Pons (tissue), 1 donor: ENCODE measurements at regions not wholly inside any gene's neighbourhood (a gene's known extent, or its start where the extent isn't known, plus 50 kb on each side); places are given as distances from the start of the nearest gene placed in this dataset.

Experiments used
- DNase-seq: peaks from one replicate; pipeline ENCODE4 v3.0.0-alpha.2; 2016; ENCODE audit warnings: low spot score

DNA sequence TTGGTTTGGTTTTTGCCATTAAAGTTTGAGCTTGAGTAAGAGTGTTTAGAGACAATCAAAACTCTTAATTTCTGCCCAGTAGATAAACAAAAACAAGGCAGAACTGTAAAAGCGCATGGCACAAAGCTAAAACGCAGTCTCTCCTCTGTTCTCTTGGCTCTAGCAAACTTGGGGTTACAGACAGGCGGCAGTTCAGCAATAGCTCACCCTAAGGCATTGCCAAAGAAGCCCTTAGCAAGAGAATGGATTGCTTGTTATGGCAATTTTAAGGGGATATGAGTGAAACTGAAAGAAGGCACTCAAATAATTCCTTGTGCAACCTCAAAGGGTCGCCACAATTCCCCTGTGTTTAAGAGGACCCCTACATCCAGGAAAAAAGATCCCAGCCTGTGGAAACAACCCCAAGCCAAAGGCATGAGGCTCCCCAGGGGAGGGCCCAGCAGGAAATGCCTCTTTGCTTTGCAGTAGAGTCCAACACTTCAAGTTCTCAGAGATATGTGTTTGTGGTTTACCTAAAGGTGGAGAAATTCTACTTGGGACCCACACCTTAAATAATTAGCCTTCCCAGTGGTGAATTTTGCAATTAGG lies 317.0 kb upstream of the MPDZ start:
- DNase-seq: no peak

DNA sequence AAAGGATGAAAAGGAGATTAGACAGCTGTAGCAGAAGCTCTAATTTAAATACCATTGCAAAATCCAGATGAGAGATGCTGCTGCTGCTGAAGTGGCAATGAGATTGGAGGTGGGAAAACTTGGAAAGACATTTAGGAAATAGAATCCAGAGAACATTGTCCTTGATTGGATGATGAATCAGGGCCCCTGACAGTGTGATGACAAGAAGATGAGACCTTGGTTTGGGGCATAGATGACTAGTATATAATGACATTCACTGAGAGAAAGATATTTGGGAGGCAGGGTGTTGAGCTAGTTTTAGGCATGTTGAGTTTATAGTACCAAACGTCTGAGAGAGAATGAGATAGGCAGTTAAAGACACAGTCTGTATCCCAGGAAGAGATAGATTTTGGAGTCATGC lies 311.5 kb upstream of the MPDZ start:
- no peak for DNase-seq

DNA sequence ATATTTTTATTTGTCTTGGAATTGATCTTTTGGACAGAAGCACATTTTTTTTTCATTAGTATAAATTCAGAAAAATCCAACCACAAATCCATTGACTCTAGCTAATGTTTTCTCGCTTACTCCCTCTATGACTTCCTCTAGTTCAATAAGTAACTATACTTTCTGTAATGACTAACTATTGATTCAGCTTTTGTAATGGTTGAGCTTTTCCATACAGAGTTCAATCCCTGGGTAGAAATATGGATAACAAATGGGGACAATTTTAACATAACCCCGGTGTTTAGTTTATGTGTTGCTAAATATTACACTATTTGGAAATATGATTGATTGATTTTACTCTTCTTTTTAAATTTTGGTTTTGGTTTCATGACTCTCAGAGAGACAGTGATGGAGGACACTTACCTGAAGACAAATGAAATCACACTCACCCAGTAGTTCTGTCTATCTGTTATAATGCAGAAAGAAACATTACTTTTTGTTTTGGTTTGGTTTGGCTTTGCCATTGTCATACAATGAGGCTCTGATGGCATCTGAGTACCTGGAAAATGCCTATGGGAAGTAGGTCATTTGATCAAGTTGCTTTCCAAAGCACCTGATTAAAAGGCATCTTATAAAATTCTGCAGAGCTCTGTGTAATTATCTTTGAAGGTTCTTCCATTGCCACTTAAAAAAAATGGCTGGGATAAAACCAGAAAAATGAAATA lies 309.7 kb upstream of the MPDZ start:
- DNase-seq: no peak

DNA sequence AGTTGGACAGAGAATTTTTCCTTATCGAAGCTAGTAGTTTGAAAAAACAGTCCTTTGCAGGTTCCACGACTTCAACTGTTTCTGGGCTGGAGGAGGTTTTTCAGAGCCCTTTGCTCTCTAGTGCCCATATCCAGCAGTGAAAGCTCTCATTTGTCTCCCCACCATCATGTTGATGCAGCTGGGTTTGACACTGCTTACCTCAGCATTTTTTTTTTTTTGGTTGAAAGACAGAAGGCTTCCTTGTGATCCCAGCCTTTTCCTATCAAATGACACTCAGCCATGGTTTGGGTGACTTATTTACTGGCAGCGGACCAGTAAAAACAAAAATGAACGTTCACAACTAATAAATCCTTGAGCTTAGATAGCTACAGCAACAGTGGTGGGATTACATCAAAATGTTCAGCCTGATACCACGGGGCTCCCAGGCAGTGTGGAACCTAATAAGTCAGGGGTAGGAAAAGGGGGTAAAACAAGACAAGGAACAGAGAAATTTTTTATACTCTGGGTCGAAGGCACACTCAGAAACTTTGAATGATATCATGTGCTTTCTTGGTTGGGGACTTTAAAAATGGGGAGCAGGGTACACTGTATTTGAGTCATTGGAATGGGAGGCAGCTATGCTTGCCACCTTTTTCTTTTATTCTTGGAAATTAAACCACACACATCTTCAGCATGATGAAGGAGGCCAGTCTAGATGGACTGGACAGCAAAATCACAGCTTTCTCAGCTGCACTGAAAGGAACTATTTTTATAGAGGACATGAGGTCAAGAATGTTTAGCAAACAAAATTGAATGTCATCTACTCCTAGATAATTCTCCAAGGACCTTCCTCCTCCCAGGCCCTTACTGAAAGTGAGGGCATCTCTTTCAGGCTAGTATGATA lies 308.9 kb upstream of the MPDZ start:
- DNase-seq: peak; percentile 58

DNA sequence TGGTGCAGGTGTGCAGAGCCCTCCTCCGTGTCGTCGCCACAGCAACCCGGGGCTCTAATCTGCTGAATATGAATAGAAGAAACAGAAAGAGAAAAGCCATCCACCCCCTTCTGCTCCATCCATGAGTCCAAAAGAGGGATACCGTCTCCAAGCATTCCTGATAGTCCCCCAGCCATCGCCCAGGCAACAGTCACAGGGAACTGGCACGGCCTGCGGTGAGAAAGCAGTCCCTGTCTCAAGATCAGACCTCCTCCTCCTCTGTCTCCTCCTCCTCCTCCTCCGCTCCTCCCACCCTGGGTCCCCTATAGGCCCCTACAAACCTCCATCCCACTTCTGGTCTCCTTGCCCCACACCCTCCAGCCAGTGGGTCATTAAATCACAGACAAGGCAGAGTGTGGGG lies 308.1 kb upstream of the MPDZ start:
- DNase-seq: no peak

DNA sequence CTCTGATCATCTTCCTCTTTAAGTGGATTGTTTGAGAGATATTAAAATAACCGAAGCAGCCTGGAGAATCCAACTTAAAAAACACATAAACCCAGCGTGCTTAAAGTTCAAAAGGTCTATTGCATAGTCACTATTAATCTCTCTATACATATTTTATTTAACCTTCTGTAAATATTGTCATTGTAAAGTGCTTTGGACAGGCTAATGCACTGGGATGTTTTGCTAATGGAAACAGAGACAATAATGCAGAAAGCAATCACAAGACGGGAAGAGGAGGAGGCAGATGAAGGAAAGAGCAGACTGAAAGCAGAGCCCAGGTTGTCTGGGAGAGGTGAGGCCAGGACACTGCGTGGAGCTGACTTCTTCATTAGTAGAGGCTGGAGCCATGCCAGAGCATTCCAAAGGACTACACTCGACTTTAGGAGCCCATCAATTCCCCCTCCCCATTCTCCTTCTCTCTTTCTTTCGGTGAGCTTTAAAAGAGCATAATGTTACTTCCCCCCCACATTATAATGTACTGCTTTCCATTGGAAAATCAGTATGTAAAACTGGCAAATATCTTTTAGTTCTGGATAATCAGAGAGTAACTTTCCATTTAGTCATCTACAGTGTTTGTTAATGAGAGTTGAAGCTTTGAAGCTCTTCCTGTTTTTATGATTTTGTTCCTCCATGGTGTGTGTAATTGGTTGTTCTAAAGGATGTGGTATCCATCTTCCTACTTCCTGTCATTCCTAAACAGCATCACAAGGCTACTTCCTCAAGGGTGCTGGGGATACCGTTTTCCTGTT lies 307.3 kb upstream of the MPDZ start:
- no peak for DNase-seq

DNA sequence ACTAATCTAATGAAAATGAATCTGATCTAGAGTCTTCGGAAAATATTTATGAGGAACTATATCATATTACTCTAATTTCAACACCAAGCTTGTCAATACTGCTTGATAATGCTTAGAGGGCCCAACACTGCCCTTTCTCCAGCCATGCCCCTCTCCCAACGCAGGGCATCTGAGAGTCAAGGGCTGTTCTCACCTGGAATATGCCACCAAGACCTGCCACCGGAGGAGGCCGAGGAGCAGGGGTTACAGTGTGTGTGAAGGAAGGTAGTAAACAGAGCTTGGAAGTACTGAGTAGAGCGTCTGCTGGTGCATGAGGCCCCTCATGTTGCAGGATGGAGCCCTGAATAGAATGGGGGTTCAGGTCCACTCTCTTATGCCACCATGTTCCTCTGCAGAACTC lies 301.3 kb upstream of the MPDZ start:
- DNase-seq: no peak

DNA sequence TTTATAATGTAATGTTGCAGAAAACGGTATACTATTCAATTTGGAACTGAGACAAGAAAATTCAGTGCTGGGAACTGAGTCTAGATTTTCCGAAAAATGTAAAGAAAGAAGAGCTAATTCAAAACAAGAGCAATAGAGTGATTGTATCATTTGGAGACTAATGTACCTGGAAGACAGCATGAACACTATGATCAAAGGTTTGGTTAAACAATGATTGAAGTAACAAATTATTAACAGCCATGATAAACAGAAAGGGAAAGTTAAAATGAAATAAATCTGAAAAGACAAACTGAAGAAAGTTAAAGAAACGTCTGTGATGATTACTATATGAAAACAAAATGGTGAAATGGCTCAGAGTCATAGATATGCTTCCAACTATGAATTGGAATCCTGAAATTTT lies 300.6 kb upstream of the MPDZ start:
- no peak for DNase-seq

DNA sequence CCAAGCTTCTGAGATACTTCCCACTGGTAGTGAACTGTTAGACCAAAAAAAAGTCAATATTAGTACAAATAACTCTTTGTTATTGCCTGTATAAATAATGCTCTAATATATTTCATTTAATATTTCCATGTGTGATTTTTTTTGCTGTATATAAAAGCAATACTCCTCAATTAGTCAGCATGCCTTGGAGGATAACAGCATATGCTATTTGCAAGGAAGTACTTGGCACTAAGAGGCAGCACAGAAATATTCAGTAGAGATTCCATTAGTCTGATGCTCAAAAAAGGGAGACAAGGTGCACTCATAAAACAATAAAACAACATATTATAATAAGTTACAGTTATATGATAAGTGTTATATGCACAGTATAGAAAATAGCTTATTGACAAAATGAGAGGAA lies 296.6 kb upstream of the MPDZ start:
- DNase-seq: no peak

DNA sequence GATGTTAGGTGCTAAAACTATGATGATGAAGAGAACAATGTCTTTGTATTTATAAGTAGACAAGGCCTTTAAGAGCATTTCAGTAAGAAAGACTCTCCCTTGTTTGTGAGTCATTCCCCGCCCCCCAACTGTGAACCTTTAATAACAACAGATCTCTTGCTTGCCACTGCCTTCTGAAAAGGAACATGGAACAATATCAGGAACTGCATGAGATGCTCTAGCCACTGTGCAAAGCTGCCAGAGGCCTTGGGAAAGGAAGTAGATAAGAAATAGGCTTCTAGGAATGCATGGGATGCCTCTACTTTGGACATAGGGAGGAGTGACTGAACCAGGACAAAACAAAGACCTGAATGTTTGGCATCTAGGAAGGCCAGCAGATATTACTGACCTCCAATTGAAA lies 296.1 kb upstream of the MPDZ start:
- no peak for DNase-seq

DNA sequence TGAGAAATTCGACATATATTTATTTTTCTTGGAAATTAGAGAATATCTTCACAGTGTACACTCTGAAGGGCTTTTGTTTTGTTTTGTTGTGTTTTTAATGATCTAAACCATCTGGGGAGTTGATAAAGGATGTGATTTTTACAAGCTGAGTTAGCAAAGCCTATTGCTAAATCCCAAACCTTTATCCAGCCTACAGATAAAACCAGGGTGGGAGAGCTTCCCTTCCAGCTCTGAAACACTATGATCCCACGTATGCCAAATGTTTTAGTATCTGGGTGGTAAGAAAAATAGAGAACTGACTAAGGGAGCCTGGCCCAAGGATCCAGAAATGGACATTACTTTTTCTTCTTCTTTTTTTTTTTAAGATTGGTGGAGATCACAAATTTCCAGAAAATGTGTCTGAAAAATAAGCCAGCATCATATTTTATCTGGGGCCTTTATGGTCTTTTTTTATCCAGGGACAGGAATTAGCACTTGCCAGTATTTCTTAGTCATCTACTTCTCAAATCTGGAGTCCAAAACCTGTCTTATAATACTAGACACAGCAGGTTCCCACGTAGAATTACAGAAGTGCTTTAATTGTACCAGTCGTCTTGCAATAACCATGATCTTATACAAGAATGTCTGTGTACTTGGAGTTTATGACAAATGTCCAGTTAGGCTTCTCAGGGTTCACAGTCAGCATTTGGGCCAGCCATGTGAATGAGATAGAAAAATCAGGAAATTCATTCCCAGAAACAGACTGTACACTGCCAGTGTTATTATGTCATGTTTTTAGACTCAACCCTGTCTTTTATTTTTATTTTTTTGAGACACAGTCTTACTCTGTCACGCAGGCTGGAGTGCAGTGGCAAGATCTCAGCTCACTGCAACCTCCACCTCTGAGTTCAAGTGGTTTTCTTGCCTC lies 290.8 kb upstream of the MPDZ start:
- no peak for DNase-seq

DNA sequence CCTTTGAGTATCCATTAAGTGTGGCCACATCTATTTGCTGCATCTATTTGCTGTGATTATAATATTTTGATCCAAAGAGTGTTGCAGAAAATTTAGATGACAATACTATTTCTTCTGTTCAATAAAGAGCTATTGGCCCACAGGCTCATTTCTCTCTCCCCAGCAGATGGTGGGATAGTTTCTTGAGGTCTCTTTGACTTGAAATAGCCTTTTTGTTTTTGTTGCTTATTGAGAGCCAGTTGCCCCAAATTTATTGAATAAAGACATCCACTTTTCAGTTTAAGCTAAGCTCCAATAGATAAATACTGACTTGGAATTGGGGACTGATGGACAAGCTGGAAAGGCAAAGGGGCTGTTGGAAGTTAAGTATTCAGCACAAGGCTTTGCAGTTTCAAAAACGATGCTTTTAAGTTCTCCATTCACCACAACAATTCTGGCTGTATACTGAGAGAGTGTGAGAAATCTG lies 290.1 kb upstream of the MPDZ start:
- peak; percentile 45 for DNase-seq

DNA sequence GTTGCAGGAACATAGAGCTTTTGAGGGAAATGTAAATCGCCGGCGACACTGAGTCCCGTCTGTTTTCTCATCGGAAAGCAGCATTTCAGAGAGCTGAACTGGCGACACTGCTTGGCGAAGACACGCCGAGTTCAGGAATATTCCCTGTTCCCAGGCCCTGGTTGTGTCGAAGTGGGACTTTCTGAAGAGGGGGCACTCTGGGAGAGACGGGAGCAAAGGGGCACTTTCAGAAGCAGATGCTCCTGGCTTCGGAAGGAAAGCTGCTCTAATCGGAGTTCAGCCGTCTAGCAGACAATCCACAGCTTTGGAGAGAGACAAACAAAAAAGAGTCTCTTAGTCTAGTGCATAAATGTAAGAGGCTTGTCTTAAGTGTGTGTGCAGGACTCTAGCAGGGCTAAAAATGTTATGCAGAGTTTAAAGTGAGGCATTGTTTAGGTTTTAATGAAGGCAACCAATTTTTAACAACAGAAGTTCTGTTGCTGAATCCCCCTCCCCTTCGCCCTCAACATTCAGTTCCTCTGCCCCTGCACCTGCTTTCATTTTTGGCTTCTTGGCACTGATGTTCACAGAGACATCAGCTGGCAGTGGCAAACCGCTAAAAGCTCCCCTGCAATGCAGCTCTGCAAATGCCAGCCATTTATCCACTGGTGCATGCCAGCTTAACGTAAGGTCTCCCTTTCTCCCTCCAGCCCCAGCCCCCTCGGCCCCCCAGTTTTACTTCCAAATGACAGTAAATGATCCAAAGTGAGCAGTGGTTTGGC lies 289.5 kb upstream of the MPDZ start:
- DNase-seq: peak; percentile 73

DNA sequence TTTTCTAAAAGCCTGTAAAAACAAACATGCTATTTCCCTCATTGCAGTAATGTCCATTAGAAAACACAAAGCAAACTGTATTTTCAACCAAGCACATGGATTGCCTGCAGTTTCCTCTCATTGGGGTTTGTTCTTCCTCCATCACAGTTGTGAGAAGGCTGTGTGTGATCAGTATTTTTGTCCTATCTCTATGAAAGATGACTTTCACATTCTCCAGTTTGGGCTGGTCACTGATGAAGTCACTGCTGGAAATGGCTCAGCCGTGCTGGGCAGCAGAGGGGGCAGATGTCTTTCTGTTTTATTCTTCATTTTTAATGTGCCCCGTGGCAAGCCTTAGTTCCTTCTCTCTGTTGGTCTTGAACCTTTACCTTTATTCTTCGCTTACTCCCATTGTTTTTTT lies 288.9 kb upstream of the MPDZ start:
- DNase-seq: peak; percentile 72

DNA sequence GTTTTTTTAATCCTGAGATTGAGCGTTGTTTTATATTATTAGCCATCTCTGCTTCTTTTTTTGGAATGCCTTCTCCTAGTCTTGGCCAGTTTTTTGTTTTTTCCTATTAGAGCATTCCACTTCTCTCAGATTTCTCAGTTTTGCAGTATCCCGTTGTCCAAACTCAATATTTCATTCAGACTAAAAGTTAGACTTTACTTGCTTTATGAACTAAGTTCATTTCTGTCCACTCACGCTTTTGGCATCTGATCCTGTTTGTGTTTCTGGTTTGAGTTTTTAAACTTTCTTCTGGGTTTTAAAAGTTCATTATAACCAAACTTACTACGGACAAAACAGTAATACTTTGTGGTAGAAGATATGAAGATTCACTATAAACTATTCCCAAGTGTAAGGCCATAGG lies 288.3 kb upstream of the MPDZ start:
- DNase-seq: no peak

DNA sequence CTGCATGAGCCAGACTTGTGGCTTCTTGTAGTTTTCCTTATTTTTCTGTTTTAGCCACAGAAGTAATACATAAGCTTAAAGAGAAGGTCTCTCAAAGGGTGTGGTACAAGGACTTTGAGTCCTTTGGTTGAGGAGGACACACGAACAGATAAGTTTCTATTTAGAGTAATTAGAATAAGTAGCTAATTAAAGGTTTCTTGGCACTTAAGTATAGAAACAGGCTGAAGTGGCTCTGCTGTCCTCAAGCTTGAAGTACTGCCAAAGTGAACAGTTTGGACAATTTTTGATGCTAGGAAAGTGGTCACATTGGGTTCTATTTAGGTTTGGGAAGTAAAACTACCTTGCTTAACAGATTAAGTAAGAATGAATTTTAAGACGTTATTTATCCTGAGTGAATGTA lies 278.3 kb upstream of the MPDZ start:
- DNase-seq: peak; percentile 30

DNA sequence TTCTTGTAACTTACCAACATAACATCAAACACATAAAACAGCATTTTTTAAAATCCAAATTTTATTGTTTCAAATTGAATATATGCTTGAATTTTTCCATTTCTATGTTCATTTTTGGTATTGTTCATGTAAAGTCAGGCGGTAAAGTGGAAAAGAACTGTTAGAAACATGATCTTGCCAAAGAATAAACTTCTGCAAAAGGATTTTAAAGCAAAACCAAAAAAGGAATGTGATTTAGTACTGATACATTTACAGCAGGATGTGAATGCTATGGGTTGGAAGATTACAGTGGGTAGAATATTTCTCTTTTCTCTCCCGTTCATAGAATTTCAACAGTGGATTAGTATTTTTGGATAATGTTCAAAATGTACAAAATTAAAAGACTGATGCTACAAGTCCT lies 277.2 kb upstream of the MPDZ start:
- no peak for DNase-seq

DNA sequence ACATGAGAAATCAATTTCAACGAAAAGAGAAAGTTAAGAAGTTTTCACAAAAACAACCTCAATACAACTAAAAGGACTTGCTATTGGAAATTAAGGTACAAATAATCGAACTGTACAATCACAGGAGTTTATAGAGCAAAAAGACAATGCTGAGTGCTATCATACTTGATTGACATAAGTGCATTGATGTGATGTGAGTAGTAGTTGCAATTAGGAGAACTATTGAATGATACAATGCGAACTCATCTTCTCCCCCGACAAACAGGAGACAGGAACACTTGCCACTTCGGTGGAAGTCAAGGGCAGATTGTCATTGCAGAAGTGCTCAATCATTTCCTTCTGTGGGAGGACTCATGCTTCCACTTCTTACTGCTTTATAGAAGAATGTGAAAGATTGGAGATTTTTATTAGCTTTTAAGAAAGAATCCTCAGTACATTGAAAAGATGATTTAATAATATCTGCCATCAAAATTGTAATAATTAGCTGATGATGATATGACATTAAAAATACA lies 276.6 kb upstream of the MPDZ start:
- DNase-seq: no peak

DNA sequence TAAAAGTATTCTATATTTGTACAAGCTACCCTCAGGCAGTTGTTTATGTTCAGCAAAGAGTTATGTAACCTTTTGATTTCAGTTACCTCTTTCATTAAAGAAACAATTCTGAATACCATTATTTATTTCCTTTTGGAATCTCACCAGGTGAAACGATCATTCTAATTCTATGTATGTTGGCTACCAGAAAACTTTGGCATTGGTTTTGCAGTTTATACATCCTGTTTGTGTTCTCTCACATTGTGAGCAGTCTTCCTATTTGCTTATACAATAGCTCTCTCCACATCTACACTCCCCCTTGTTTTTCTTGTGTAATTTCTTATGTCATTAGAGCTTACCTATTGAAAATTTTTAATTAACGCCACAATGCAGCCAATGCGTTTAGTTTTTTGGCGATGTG lies 276.0 kb upstream of the MPDZ start:
- no peak for DNase-seq

DNA sequence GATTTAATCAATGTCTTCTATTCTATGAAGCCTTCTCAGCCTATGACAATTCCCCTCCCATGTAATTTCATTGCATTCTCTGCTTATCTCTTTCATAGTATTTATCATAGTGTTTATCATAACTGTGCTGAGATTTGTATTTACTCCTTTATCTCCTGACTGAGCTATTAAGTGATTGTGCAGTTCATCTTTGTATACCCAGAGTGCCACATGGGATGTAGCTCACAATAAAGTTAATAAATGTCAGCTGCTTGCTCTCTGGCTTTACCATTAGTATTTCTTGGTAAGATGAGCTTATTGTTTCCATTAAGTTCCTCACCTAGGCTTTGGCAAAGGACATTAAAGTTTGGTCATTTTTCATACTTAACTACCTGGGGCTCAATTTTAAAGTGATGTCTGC lies 275.1 kb upstream of the MPDZ start:
- no peak for DNase-seq
